MM.1S (cell line): ENCODE measurements at regions not wholly inside any gene's neighbourhood (a gene's known extent, or its start where the extent isn't known, plus 50 kb on each side); places are given as distances from the start of the nearest gene placed in this dataset.

Experiments used
- DNase-seq: peaks from one replicate; pipeline ENCODE4 v3.0.0-alpha.2; 2015
- H2AFZ ChIP-seq: fragments of 300-600 bp; sonication (generic); 2 replicates; pipeline ENCODE4 v1.6.0; 2016; ENCODE audit warnings: antibody characterized with exemption, low read length
- H3F3A ChIP-seq: fragments of 300-600 bp; sonication (generic); 2 replicates; pipeline ENCODE4 v1.6.1; 2016; ENCODE audit warnings: mild to moderate bottlenecking, antibody characterized with exemption, low read length, moderate library complexity, mixed read lengths; ENCODE audit not compliant: insufficient read depth
- H3K27ac ChIP-seq: fragments of 300-600 bp; sonication (generic); 2 replicates; pipeline ENCODE4 v1.5.1; 2016; ENCODE audit warnings: mild to moderate bottlenecking, low read length
- H3K27me3 ChIP-seq: fragments of 300-600 bp; sonication (generic); replicated peaks from 2 replicates; pipeline ENCODE4 v1.6.0; 2016; ENCODE audit warnings: low read length; ENCODE audit not compliant: insufficient read depth
- H3K36me3 ChIP-seq: fragments of 300-600 bp; sonication (generic); replicated peaks from 2 replicates; pipeline ENCODE4 v1.6.1; 2016; ENCODE audit warnings: mild to moderate bottlenecking, low read length, mixed read lengths; ENCODE audit not compliant: insufficient read depth
- H3K4me1 ChIP-seq: fragments of 300-600 bp; sonication (generic); 2 replicates; pipeline ENCODE4 v1.6.1; 2016; ENCODE audit warnings: low read length, mixed read lengths
- H3K4me2 ChIP-seq: fragments of 300-600 bp; sonication (generic); 2 replicates; pipeline ENCODE4 v1.6.0; 2016; ENCODE audit warnings: low read depth, low read length
- H3K4me3 ChIP-seq: fragments of 300-600 bp; sonication (generic); 2 replicates; pipeline ENCODE4 v1.5.1; 2016; ENCODE audit warnings: low read length, mixed read lengths
- H3K79me2 ChIP-seq: fragments of 300-600 bp; sonication (generic); 2 replicates; pipeline ENCODE4 v1.6.1; 2016; ENCODE audit warnings: mixed run types, low read length, mixed read lengths
- H3K9ac ChIP-seq: fragments of 300-600 bp; sonication (generic); 2 replicates; pipeline ENCODE4 v1.6.1; 2016; ENCODE audit warnings: low read length, mixed read lengths
- H3K9me2 ChIP-seq: fragments of 300-600 bp; sonication (generic); replicated peaks from 2 replicates; pipeline ENCODE4 v1.6.1; 2016; ENCODE audit warnings: mild to moderate bottlenecking, low read length, mixed read lengths; ENCODE audit not compliant: insufficient read depth
- H3K9me3 ChIP-seq: fragments of 300-600 bp; sonication (generic); replicated peaks from 2 replicates; pipeline ENCODE4 v1.6.1; 2016; ENCODE audit warnings: mild to moderate bottlenecking, low read length, mixed read lengths; ENCODE audit not compliant: insufficient read depth
- H4K20me1 ChIP-seq: fragments of 300-600 bp; sonication (generic); 2 replicates; pipeline ENCODE4 v1.6.1; 2016; ENCODE audit warnings: mild to moderate bottlenecking, low read length, moderate library complexity, mixed read lengths; ENCODE audit not compliant: insufficient read depth
- EZH2 ChIP-seq: fragments of 300-600 bp; sonication (generic); optimal IDR thresholded peaks from 2 replicates; pipeline ENCODE3; 2017; ENCODE audit warnings: low read depth, mild to moderate bottlenecking, antibody characterized with exemption, low read length, mixed read lengths
- EZH2phosphoT487 ChIP-seq: fragments of 300-600 bp; sonication (generic); IDR thresholded peaks from 2 replicates; pipeline ENCODE4 v1.6.1; 2018; ENCODE audit warnings: antibody characterized with exemption, low read length
- TF ChIP-seq, protein P1 (sequence below): fragments of 300-600 bp; sonication (generic); IDR thresholded peaks from 2 replicates; pipeline ENCODE4 v1.5.1; 2016; ENCODE audit warnings: antibody characterized with exemption, low read length, mixed read lengths

DNA sequence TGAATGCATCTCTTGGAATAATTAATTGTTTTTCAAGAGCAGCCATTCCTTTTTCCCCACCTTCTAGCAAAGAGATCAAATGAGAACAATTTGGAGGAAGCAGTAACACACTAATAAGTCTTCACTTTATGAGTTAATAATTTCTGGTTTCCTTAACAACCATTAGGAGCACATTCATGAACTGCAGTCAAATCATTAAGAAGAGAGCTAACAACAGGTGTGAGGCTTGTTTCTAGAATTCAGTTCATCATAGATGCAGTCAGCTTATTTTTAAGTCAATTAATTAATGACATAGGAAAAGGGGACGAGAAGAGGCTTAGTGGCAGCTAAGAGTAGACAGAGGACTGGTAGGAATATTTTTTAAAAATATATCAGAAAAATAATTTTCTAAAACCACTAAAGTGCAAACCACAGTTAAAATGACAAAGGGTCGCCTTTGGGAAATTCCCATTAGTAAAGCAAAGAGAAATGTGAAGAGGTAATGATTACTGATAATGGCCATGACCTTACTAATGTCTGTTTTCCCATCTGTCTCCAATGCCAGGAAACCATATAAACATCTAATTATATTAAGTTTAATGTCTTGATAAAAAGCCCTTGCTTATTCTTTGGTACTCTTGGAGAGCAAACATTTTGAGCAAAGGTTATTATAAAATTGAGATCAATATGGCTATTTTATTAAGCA, 184.2 kb downstream of the KCNJ2 start:
- no peak overlapping the region for H3K4me2 ChIP-seq
- H2AFZ ChIP-seq: no peak overlapping the region
- no peaks in the 10 kb centered on the region for H3K36me3 ChIP-seq
- H3K27ac ChIP-seq: no peak overlapping the region
- no peaks in the 10 kb centered on the region for H3K4me1 ChIP-seq
- H3K9ac ChIP-seq: no peak overlapping the region
- H3K79me2 ChIP-seq: no peaks in the 10 kb centered on the region
- H4K20me1 ChIP-seq: no peaks in the 10 kb centered on the region
- H3F3A ChIP-seq: no peaks in the 10 kb centered on the region
- TF ChIP-seq EZH2 (no peak), EZH2phosphoT487 (no peak)
- TF ChIP-seq, protein P1, sequence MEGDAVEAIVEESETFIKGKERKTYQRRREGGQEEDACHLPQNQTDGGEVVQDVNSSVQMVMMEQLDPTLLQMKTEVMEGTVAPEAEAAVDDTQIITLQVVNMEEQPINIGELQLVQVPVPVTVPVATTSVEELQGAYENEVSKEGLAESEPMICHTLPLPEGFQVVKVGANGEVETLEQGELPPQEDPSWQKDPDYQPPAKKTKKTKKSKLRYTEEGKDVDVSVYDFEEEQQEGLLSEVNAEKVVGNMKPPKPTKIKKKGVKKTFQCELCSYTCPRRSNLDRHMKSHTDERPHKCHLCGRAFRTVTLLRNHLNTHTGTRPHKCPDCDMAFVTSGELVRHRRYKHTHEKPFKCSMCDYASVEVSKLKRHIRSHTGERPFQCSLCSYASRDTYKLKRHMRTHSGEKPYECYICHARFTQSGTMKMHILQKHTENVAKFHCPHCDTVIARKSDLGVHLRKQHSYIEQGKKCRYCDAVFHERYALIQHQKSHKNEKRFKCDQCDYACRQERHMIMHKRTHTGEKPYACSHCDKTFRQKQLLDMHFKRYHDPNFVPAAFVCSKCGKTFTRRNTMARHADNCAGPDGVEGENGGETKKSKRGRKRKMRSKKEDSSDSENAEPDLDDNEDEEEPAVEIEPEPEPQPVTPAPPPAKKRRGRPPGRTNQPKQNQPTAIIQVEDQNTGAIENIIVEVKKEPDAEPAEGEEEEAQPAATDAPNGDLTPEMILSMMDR: no peak
- DNase-seq: no peak
- H3K9me3 ChIP-seq: no peaks in the 10 kb centered on the region
- no peak overlapping the region for H3K4me3 ChIP-seq
- H3K9me2 ChIP-seq: no peaks in the 10 kb centered on the region
- H3K27me3 ChIP-seq: no peaks in the 10 kb centered on the region

DNA sequence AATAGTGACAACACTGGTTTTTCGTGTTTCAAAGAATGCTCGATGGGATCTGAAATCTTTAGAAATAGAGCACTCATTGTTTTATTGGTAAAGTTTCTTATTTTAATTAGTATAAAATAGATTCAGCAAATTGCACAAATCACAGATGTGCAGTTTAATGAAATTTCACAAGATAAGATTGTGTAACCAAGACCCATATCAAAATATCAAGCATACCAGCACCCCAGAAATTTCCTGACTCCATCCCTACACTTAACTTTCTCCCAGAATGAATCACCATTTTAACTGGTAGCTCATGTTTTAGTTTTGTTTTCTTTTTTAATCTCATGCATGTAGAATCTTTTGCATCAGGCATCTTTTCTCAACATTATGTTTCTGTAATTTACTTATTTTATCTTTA, 185.9 kb downstream of the KCNJ2 start:
- Histone ChIP-seq H3K4me1 (no peaks in the 10 kb centered on the region), H3F3A (no peaks in the 10 kb centered on the region), H3K4me3 (no peak overlapping the region), H3K9me3 (no peaks in the 10 kb centered on the region), H3K36me3 (no peaks in the 10 kb centered on the region), H3K27ac (no peak overlapping the region), H4K20me1 (no peaks in the 10 kb centered on the region), H3K9me2 (no peaks in the 10 kb centered on the region), H3K9ac (no peak overlapping the region), H3K4me2 (no peak overlapping the region), H3K79me2 (no peaks in the 10 kb centered on the region), H2AFZ (no peak overlapping the region), H3K27me3 (no peaks in the 10 kb centered on the region)
- no peak for DNase-seq
- TF ChIP-seq, protein P1: no peak
- TF ChIP-seq EZH2: no peak
- no peak for TF ChIP-seq EZH2phosphoT487

DNA sequence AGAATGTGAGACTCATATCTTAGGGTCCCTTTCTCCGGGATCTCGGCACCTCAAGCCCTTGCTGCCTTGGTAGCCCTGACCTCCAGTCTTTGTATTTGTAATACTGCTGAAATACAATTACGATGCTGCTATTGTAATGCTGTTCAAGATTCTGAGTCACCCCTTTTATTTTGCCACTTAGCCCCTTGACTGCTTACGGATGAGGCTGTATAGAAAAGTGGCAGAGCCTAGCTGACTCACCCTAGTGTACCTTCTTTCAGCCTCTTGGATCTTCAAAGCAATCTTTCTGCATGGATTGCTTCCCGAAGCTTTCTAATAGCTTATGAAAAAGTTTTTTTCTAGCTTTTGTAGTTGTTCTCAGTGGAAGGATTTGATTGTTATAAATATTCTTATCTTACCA, 187.9 kb downstream of the KCNJ2 start:
- no peak overlapping the region for H3K4me3 ChIP-seq
- H3K4me2 ChIP-seq: no peak overlapping the region
- H3K27ac ChIP-seq: no peak overlapping the region
- DNase-seq: no peak
- no peaks in the 10 kb centered on the region for H3K9me2 ChIP-seq
- no peaks in the 10 kb centered on the region for H3K36me3 ChIP-seq
- H3K9me3 ChIP-seq: no peaks in the 10 kb centered on the region
- H2AFZ ChIP-seq: no peak overlapping the region
- H4K20me1 ChIP-seq: no peaks in the 10 kb centered on the region
- H3K27me3 ChIP-seq: no peaks in the 10 kb centered on the region
- no peaks in the 10 kb centered on the region for H3K4me1 ChIP-seq
- no peaks in the 10 kb centered on the region for H3F3A ChIP-seq
- no peaks in the 10 kb centered on the region for H3K79me2 ChIP-seq
- TF ChIP-seq, protein P1: no peak
- TF ChIP-seq EZH2phosphoT487: no peak
- no peak for TF ChIP-seq EZH2
- no peak overlapping the region for H3K9ac ChIP-seq
